ENCODE measurements at regions not wholly inside any gene's neighbourhood (a gene's known extent, or its start where the extent isn't known, plus 50 kb on each side); places are given as distances from the start of the nearest gene placed in this dataset.

GRCh38 chr15:62337934-62338333 lies 172.8 kb upstream of the C2CD4B start:
- Histone ChIP-seq H3K9ac (ENCODE audit: low read length) (no peak overlapping the region), H3K9me3 (ENCODE audit: insufficient read depth, low read depth, low read length) (no peaks in the 10 kb centered on the region), H3K27ac (ENCODE audit: low read depth, low read length) (no peak overlapping the region), H3K4me2 (ENCODE audit: low read length) (no peak overlapping the region), H3K79me2 (ENCODE audit: insufficient read depth, low read length) (no peaks in the 10 kb centered on the region), H3K4me3 (ENCODE audit: insufficient read depth, low read depth, low read length) (no peak overlapping the region), H2AFZ (ENCODE audit: low read depth, low read length) (no peak overlapping the region), H4K20me1 (ENCODE audit: insufficient read depth, low read length) (no peaks in the 10 kb centered on the region), H3K27me3 (ENCODE audit: insufficient read depth, low read length) (no peaks in the 10 kb centered on the region), H3K36me3 (ENCODE audit: insufficient read depth, low read length) (no peaks in the 10 kb centered on the region), H3K4me1 (ENCODE audit: insufficient read depth, low read length) (no peaks in the 10 kb centered on the region)
- Mint-ChIP-seq H3K9me3 (ENCODE audit: unreplicated experiment) (peaks cover 3% of the 10 kb centered on the region), H3K27me3 (ENCODE audit: low read depth, unreplicated experiment) (peaks cover 11% of the 10 kb centered on the region), H3K4me3 (ENCODE audit: unreplicated experiment) (no peak overlapping the region), H3K36me3 (ENCODE audit: low read depth, unreplicated experiment) (peaks cover 2% of the 10 kb centered on the region), H3K27ac (ENCODE audit: unreplicated experiment) (no peak overlapping the region), H3K4me1 (ENCODE audit: low read depth, unreplicated experiment) (no peaks in the 10 kb centered on the region)
- FAIRE-seq (no peak), DNase-seq (ENCODE audit: low read depth) (no peak)
- no peak for TF ChIP-seq EZH2 (IDR thresholded peaks at IDR 0.05; ENCODE audit: insufficient read depth, low read length)
- TF ChIP-seq CTCF (IDR thresholded peaks at IDR 0.05; ENCODE audit: insufficient read depth, low read depth, low read length): no peak

GRCh38 chr15:62338497-62338896 lies 173.4 kb upstream of the C2CD4B start:
- FAIRE-seq (no peak), DNase-seq (ENCODE audit: low read depth) (no peak)
- no peak overlapping the region for H3K27ac ChIP-seq (ENCODE audit: low read depth, low read length)
- H3K27me3 Mint-ChIP-seq (ENCODE audit: low read depth, unreplicated experiment): peaks cover 11% of the 10 kb centered on the region
- H3K4me3 Mint-ChIP-seq (ENCODE audit: unreplicated experiment): no peak overlapping the region
- H3K36me3 Mint-ChIP-seq (ENCODE audit: low read depth, unreplicated experiment): peaks cover 2% of the 10 kb centered on the region
- no peak overlapping the region for H3K27ac Mint-ChIP-seq (ENCODE audit: unreplicated experiment)
- H3K27me3 ChIP-seq (ENCODE audit: insufficient read depth, low read length): no peaks in the 10 kb centered on the region
- no peak overlapping the region for H3K4me3 ChIP-seq (ENCODE audit: insufficient read depth, low read depth, low read length)
- TF ChIP-seq CTCF (IDR thresholded peaks at IDR 0.05; ENCODE audit: insufficient read depth, low read depth, low read length) (no peak), EZH2 (IDR thresholded peaks at IDR 0.05; ENCODE audit: insufficient read depth, low read length) (no peak)
- no peaks in the 10 kb centered on the region for H3K9me3 ChIP-seq (ENCODE audit: insufficient read depth, low read depth, low read length)
- no peaks in the 10 kb centered on the region for H3K36me3 ChIP-seq (ENCODE audit: insufficient read depth, low read length)
- H3K79me2 ChIP-seq (ENCODE audit: insufficient read depth, low read length): no peaks in the 10 kb centered on the region
- no peaks in the 10 kb centered on the region for H3K4me1 ChIP-seq (ENCODE audit: insufficient read depth, low read length)
- no peak overlapping the region for H2AFZ ChIP-seq (ENCODE audit: low read depth, low read length)
- H3K9ac ChIP-seq (ENCODE audit: low read length): no peak overlapping the region
- H3K4me2 ChIP-seq (ENCODE audit: low read length): no peak overlapping the region
- H4K20me1 ChIP-seq (ENCODE audit: insufficient read depth, low read length): no peaks in the 10 kb centered on the region
- H3K9me3 Mint-ChIP-seq (ENCODE audit: unreplicated experiment): peaks cover 3% of the 10 kb centered on the region
- no peaks in the 10 kb centered on the region for H3K4me1 Mint-ChIP-seq (ENCODE audit: low read depth, unreplicated experiment)

- Mint-ChIP-seq H3K27ac (ENCODE audit: unreplicated experiment) (no peak overlapping the region), H3K36me3 (ENCODE audit: low read depth, unreplicated experiment) (peaks cover 2% of the 10 kb centered on the region), H3K9me3 (ENCODE audit: unreplicated experiment) (peaks cover 3% of the 10 kb centered on the region), H3K4me1 (ENCODE audit: low read depth, unreplicated experiment) (no peaks in the 10 kb centered on the region), H3K27me3 (ENCODE audit: low read depth, unreplicated experiment) (peaks cover 7% of the 10 kb centered on the region), H3K4me3 (ENCODE audit: unreplicated experiment) (no peak overlapping the region)
- no peak for FAIRE-seq
- TF ChIP-seq EZH2 (IDR thresholded peaks at IDR 0.05; ENCODE audit: insufficient read depth, low read length) (no peak), CTCF (IDR thresholded peaks at IDR 0.05; ENCODE audit: insufficient read depth, low read depth, low read length) (no peak)
- Histone ChIP-seq H3K36me3 (ENCODE audit: insufficient read depth, low read length) (no peaks in the 10 kb centered on the region), H3K9me3 (ENCODE audit: insufficient read depth, low read depth, low read length) (no peaks in the 10 kb centered on the region), H3K27me3 (ENCODE audit: insufficient read depth, low read length) (no peaks in the 10 kb centered on the region), H4K20me1 (ENCODE audit: insufficient read depth, low read length) (no peaks in the 10 kb centered on the region), H3K79me2 (ENCODE audit: insufficient read depth, low read length) (no peaks in the 10 kb centered on the region), H3K4me2 (ENCODE audit: low read length) (no peak overlapping the region), H3K4me3 (ENCODE audit: insufficient read depth, low read depth, low read length) (no peak overlapping the region), H2AFZ (ENCODE audit: low read depth, low read length) (no peak overlapping the region), H3K9ac (ENCODE audit: low read length) (no peak overlapping the region), H3K4me1 (ENCODE audit: insufficient read depth, low read length) (no peaks in the 10 kb centered on the region), H3K27ac (ENCODE audit: low read depth, low read length) (no peak overlapping the region)
- DNase-seq (ENCODE audit: low read depth): no peak
Measured at GRCh38 chr15:62342959-62343358, 177.9 kb upstream of the C2CD4B start.
